ENCODE measurements at regions not wholly inside any gene's neighbourhood (a gene's known extent, or its start where the extent isn't known, plus 50 kb on each side); places are given as distances from the start of the nearest gene placed in this dataset.
A peak's percentile ranks its signal among the peaks of the same experiment; 100 is the strongest.

GRCh38 chr6:133827766-133828165 lies 61.1 kb upstream of the TCF21 start:
- no peak for TF ChIP-seq CTCF (IDR thresholded peaks at IDR 0.05; ENCODE audit: low read depth, low read length)
- DNase-seq (ENCODE audit: extremely low read depth, low read depth) = no peak

GRCh38 chr6:133833949-133834359 lies 55.0 kb upstream of the TCF21 start:
- no peak for DNase-seq (ENCODE audit: extremely low read depth, low read depth)
- no peak for TF ChIP-seq CTCF (IDR thresholded peaks at IDR 0.05; ENCODE audit: low read depth, low read length)

GRCh38 chr6:133834472-133835170 lies 54.3 kb upstream of the TCF21 start:
- no peak for DNase-seq (ENCODE audit: extremely low read depth, low read depth)
- no peak for TF ChIP-seq CTCF (IDR thresholded peaks at IDR 0.05; ENCODE audit: low read depth, low read length)

- no peak for DNase-seq (ENCODE audit: extremely low read depth, low read depth)
- TF ChIP-seq CTCF (IDR thresholded peaks at IDR 0.05; ENCODE audit: low read depth, low read length) = peak; percentile 14
Observed at GRCh38 chr6:133835901-133836300, 53.0 kb upstream of the TCF21 start.

GRCh38 chr6:133837801-133838349 lies 51.0 kb upstream of the TCF21 start:
- peak; percentile 74 for TF ChIP-seq CTCF (IDR thresholded peaks at IDR 0.05; ENCODE audit: low read depth, low read length)
- no peak for DNase-seq (ENCODE audit: extremely low read depth, low read depth)

Measured in AG09319 (cell line).